GM19025 (cell line): ENCODE measurements at regions not wholly inside any gene's neighbourhood (a gene's known extent, or its start where the extent isn't known, plus 50 kb on each side); places are given as distances from the start of the nearest gene placed in this dataset.

ENCODE experiments used
- ATAC-seq: cut with Tn5 transposase; IDR thresholded peaks from one replicate; pipeline ENCODE4 v1.9.1; 2021; ENCODE audit warnings: mild to moderate bottlenecking, low read depth, moderate library complexity; ENCODE audit not compliant: unreplicated experiment

DNA sequence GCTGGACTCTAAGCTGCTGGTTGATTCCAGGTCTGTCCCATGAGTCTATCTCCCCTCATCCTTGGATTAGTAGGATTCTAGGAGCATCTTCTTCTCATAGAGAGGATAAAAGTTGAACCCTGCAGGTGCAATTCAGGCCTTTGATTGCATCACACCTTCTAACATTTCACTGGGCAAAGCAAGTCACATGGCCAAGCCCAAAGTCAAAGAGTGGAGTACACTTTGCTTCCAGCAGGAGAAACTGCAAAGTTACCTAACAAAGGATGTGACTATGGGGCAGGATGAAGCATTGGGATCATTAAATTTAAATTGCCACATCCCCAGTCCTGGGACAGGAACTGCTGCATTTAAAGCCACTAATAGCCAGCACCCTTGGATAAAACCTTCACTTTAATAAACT, 51.0 kb upstream of the EGFLAM start:
- ATAC-seq: no peak

DNA sequence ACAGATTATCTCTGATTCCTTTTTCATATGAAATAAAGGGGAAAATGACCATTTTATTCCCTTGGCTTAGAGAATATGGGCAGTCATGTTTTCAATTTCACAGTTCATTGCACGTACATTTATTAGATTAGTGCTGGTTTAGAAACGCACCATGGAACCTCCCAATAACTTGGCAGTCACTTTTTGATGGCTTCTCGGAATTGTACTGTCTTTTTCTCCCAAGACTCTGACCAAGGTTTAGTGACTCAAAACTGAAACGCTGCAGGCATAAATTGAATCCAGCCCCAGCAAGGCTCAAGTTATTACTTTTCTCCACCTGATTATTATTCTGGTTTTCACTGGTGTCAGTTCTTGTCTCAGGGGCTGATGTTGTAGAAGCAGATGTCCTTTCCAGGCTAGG, 55.6 kb upstream of the EGFLAM start:
- ATAC-seq: no peak

DNA sequence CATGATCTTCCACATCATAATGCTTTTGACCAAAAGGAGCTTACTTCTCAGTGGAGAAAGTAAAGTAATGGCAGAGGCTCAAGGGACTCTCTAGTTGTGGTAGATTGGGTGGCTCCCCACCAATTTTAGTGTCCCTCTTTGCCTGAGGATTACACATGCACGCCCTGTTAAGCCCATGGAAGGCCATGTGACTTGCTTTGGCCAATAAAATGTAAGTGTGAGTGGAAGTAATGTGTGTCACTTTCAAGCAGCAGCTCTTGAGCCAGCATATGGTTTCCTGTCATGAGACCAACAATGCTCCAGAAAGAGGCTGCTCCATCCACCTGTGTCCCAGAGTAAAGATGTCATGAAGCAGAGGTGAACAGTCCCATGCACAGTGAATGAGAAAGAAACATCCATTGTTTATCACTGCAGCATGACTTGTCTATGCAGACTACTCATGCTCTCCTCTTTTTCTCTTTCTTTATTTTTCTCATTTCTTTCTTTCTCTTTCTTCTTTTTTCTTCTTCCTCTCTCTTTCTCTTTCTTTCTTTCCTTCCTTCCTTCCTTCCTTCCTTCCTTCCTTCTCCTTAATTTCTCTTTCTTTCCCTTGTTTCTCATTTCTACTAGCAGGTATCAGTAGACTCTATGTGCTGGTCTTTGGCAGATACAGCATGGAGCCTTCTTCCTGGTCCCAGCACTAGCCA, 57.3 kb upstream of the EGFLAM start:
- ATAC-seq: no peak

GRCh38 chr5:38197118-38197517, 61.2 kb upstream of the EGFLAM start:
- no peak for ATAC-seq

- peak; percentile 67 for ATAC-seq
These were observed 65.3 kb upstream of the EGFLAM start for GRCh38 chr5:38193015-38193581.

DNA sequence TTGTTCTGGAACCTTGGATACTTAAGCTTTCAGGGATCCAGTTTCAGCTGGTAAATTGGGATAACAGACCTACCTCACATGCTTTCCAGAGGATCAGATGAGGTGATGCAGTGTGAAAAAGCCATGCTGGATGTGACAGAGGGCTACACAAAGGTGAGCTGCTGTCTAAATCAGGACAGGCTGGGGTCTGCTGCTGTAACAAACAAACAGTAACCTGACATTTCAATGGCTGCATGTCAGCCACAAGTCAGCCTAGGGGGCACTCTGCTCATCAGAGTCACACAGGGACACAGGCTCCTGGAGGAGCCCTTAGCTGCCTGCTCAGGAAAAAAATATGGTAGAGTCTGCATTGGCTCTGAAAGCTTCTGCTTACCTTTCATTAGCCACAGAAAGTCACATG, 66.7 kb upstream of the EGFLAM start:
- ATAC-seq: no peak

- no peak for ATAC-seq
These were observed 68.2 kb upstream of the EGFLAM start for GRCh38 chr5:38190111-38190510.

GRCh38 chr5:38189081-38189504, 69.3 kb upstream of the EGFLAM start:
- ATAC-seq: no peak

DNA sequence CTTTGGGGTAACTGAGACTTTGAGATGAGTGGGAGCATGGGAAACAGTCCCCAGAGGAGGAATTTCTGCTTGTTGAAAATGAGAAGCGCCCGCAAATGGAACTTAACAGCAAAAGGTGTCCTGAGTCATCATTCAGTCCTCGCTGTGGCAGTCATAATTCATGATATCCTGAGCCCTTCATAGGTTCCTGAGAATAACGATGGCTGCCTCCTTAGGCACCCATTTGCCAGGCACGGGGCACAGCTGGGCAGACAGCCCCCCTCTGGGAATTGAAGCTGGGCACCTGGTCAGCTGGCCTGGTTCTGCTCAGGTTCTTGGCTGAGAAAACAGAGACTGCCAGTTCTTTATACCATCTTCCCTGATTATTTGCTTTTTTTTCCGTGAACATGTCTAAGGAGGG, 69.8 kb upstream of the EGFLAM start:
- ATAC-seq: no peak

DNA sequence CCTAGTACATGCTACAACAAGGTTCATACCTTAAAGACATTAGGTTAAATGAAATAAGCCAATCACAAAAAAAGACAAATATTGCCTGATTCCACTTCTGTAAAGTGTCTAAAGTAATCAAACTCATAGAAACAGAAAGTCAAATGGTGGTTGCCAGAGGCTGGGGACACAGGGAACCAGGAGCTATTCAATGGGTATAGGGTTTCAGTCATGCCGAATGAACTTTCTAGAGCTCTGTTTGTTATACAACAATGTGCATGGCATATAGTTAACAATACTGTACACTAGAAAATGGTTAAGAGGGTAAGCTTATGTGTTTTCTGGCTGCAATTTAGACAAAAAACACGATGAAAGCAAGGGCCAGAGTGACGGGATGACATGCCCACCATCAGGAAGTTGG, 70.8 kb upstream of the EGFLAM start:
- no peak for ATAC-seq

DNA sequence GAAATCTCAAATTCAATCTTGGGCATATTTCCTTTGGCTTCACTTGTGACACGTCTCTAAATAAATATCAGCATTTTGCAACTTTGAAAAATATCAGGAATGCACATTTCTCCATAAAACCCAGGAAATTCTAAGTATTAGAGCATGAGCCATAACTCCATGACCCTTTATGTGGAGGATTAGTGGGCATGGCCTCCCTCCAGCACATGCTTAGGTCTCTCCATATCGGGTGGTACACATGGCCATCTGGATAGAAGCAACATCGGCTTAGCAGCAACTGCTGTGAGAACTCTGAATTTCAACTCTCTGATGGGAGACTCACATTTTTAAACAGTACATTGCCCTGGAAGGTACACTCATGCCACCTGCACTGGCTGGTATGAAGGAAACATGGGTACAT, 73.7 kb upstream of the EGFLAM start:
- no peak for ATAC-seq

- no peak for ATAC-seq
These were observed 75.4 kb upstream of the EGFLAM start for GRCh38 chr5:38182991-38183390.

DNA sequence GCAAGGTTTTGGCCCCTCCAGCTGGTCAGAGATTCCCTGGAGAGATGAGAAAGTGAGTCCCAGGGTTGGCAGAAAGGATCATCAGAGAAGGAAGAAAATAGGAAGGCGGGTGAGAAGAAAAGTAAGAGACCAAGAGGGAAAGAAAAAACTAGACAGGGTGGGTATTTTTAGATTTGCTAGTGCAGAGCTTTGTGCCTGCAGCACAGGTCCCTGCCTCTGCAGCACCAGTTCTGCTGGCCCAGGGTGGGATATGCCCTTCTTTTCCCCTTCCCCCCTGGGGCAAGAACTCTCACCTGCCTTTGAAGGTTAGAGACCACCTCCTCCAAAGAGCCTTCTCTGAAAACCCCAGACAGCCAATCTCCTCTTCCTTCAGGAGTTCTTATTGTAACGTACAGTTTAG, 90.3 kb upstream of the EGFLAM start:
- no peak for ATAC-seq

DNA sequence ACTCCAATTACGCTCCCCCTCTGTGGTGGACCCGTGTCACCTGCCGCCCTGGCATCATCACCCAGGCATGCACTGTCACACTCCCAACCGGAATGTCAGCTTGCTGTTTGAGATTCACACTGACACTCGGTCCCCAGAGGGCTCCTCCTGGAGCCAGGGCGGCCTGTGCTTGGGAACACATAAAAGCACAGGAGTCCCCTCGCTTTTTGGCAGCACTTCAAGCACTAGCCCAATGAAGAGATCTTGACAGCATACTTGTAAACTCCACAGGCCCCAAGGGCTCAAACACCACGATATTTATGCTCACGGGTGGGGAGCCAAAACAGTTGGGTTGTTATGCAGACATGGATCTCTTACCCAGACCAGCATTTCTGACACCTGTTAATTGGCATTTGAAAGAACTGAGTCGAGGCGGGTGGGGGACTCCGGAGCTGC, 90.8 kb upstream of the EGFLAM start:
- ATAC-seq: no peak

GRCh38 chr5:38166832-38167231, 91.5 kb upstream of the EGFLAM start:
- no peak for ATAC-seq

- ATAC-seq: no peak
These were observed 92.9 kb upstream of the EGFLAM start for GRCh38 chr5:38165435-38165834.

- ATAC-seq: no peak
These were observed 93.5 kb upstream of the EGFLAM start for GRCh38 chr5:38164776-38165399.

DNA sequence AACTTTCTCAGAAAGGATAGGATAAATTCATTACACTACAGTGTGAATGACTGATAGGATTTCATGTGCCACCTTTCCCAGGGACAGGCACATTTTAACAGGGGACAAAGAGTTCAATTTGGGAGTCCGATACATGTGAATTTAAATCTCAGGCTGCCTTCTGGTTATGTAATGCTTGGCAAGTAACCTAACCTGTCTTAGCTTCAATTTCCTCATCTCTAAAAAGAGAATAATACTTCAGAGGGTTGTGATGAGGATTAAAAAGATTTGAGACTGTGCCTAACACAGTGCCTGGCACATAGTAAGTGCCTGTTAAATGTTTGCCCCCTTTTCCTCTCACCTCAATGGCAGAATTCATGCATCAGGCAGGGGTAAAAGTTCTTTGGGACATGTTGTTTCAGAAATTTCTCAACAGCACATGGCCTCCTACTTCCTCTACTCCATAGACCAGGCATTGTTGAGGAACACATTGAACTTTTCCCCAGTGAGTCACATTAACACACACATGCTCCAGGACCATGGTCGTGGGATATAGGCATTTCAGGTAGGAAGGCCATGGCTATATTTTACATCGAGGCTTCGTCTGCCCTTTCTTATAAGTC, 94.6 kb upstream of the EGFLAM start:
- no peak for ATAC-seq

- ATAC-seq: no peak
These were observed 95.7 kb upstream of the EGFLAM start for GRCh38 chr5:38162625-38163024.

GRCh38 chr5:38157024-38157423, 101.3 kb upstream of the EGFLAM start:
- no peak for ATAC-seq

DNA sequence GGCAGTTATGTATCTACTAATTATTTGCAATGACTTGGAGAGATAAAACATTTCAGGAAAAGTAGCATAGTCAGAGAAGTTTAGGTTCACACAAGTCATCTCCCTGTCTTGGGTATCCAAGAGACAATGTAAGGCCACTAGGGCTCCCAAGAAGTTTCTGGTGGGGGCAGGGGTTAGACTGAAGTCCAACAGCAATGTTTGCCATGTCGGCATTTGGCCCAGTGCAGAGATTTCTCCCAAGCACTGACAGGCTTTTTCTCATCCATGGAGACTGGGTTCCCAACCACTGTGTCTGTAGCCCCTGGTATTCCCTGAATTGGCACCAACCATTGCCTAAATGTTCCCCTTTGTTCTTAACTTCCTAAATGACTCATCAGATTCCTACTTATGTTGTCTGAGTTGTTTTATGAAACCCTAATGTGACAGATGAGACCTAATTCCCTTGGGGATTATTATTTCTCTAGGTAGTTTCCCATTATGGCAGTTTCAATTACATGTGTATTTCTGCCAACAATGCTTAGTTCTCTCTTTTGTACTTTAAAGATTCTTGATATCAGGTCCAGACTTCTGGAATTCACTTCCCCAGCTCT, 103.6 kb upstream of the EGFLAM start:
- no peak for ATAC-seq
